RWPE1 (cell line): ENCODE measurements at regions not wholly inside any gene's neighbourhood (a gene's known extent, or its start where the extent isn't known, plus 50 kb on each side); places are given as distances from the start of the nearest gene placed in this dataset.
A peak's percentile ranks its signal among the peaks of the same experiment; 100 is the strongest.

Experiments
- CTCF ChIA-PET: fragments of 350-600 bp; sonication (Branson Sonifier 250); formaldehyde crosslinking; extraction: SDS; loops from one replicate; lab custom pipeline; 2021; lab: Yijun Ruan, JAX
- POLR2A ChIA-PET: fragments of 400-600 bp; formaldehyde crosslinking; extraction: SDS; loops from one replicate; lab custom pipeline; 2020; ENCODE audit warnings: antibody characterized with exemption; ENCODE audit not compliant: low non-redundant PET; lab: Yijun Ruan, JAX
- DNase-seq: peaks from one replicate; pipeline ENCODE4 v3.0.0; 2012; ENCODE audit warnings: low spot score
- H3K27ac ChIP-seq: fragments of 450-650 bp; 2 replicates; pipeline ENCODE4 v1.5.1; 2017
- CTCF ChIP-seq: fragments of 450-650 bp; conservative IDR thresholded peaks from 2 replicates; pipeline ENCODE4 v1.5.1; 2017; ENCODE audit warnings: low read depth, mild to moderate bottlenecking

- H3K27ac ChIP-seq, result no peak overlapping the region
- TF ChIP-seq CTCF, result no peak
- ChIA-PET POLR2A (no interaction called here), CTCF (no interaction called here)
- DNase-seq, result no peak
Measured at GRCh38 chr6:147900247-147900830, 391.8 kb downstream of the SAMD5 start.

DNA sequence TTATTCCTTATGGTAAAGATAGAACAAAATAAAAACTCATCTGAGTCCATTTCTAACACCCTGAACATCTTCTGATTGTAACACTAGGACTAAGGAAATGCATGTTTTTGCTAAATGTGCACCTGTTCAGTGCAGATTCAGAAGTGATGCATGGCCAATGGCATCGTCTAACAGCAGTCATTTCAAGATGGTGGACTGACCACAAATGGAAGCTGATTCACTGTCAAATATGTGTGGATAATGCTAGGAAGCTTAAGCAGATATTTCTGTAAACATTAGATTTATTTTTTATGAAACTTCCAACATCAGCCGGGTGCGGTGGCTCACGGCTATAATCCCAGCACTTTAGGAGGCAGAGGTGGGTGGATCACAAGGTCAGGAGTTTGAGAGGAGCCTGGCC, 394.8 kb downstream of the SAMD5 start:
- DNase-seq, result no peak
- CTCF ChIA-PET, result no interaction called here
- POLR2A ChIA-PET, result no interaction called here
- TF ChIP-seq CTCF, result no peak
- no peak overlapping the region for H3K27ac ChIP-seq

DNA sequence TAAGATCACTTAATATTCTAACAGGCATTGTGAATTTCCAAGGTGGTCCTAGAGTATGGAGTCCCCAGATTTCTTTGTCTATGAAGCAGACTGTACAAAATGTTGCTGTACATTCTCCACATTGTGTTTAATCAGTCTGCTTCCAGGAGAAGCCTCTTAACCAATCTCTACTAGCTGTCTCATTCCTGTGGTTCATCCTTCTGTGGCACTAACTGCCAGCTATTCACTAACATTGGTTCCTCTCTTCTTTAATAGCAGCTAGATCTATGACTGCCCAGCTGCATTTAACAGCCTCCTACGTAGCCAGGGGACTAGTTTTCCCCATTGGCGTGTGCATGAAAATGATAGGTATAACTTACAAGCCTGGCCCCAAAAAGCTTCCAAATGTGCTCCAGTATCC, 395.4 kb downstream of the SAMD5 start:
- H3K27ac ChIP-seq, result no peak overlapping the region
- CTCF ChIA-PET, result no interaction called here
- POLR2A ChIA-PET, result no interaction called here
- no peak for TF ChIP-seq CTCF
- no peak for DNase-seq

GRCh38 chr6:147904416-147904815, 395.9 kb downstream of the SAMD5 start:
- POLR2A ChIA-PET, result no interaction called here
- CTCF ChIA-PET, result no interaction called here

DNA sequence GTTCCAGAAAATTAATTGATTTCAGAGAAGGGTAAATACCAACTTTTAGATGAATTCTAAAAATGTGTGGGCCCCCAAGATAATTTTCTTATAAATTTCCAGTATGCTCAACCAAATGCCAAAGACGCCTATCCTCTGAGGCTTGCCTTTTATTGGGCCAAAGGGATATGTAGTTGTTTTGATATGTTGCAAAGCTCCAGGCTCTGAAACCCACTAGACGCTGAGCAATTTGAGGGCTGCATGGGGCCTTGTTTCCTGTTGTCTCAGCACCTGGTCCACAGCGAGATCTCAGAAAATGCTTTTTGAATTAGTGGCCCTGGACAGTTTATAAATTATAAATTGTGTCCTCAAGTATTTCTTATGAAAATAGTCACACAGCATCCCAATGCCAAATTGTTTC, 397.2 kb downstream of the SAMD5 start:
- TF ChIP-seq CTCF, result no peak
- no peak overlapping the region for H3K27ac ChIP-seq
- DNase-seq, result no peak
- CTCF ChIA-PET, result interaction anchor here (0.6 kb wide), 1 partner anchor 412 kb away, joined by 3 read pairs; no protein-coding TSS in a partner anchor
- POLR2A ChIA-PET, result no interaction called here

More at GRCh38 chr6:147904416-147904815, 395.9 kb downstream of the SAMD5 start:
- no peak overlapping the region for H3K27ac ChIP-seq
- DNase-seq, result no peak
- TF ChIP-seq CTCF, result no peak

- no peak overlapping the region for H3K27ac ChIP-seq
- no peak for TF ChIP-seq CTCF
- peak; percentile 3 for DNase-seq
- CTCF ChIA-PET, result no interaction called here
- POLR2A ChIA-PET, result no interaction called here
Measured at GRCh38 chr6:147906361-147906760, 397.9 kb downstream of the SAMD5 start.
